ENCODE measurements at regions not wholly inside any gene's neighbourhood (a gene's known extent, or its start where the extent isn't known, plus 50 kb on each side); places are given as distances from the start of the nearest gene placed in this dataset.

- no TSS peak for BruUV-seq (replicated peaks)
- H2AFZ ChIP-seq (ENCODE audit: low read depth, low read length) = no peak overlapping the region
Measured at GRCh38 chr11:128242451-128242850, 344.9 kb downstream of the ETS1 start.

More at GRCh38 chr11:128242451-128242850, 344.9 kb downstream of the ETS1 start:
- FAIRE-seq (no peak), DNase-seq (ENCODE audit: low read depth, low spot score) (no peak)
- Histone ChIP-seq H3K79me2 (ENCODE audit: control insufficient read depth, insufficient read depth, low read length) (no peaks in the 10 kb centered on the region), H3K36me3 (ENCODE audit: control insufficient read depth in 2 of 2, extremely low read depth in 1 of 2, insufficient read depth in 2 of 2, low read length in 2 of 2) (no peaks in the 10 kb centered on the region), H3K4me2 (ENCODE audit: insufficient read depth, low read length) (no peak overlapping the region), H3K9me1 (replicated peaks; ENCODE audit: control insufficient read depth, extremely low read depth, insufficient read depth, low read length) (no peaks in the 10 kb centered on the region), H3K9me3 (replicated peaks; ENCODE audit: control insufficient read depth, insufficient read depth, low read length) (no peaks in the 10 kb centered on the region), H3K9ac (replicated peaks; ENCODE audit: extremely low read depth, insufficient read depth, low read length) (no peak overlapping the region), H3K27ac (ENCODE audit: insufficient read depth, low read depth, low read length) (no peak overlapping the region), H4K20me1 (replicated peaks; ENCODE audit: control insufficient read depth, extremely low read depth, insufficient read depth, low read length) (no peaks in the 10 kb centered on the region), H3K4me3 (replicated peaks in 1 of 3; ENCODE audit: insufficient read depth in 1 of 3, low read depth in 1 of 3, low read length in 3 of 3) (no peak overlapping the region), H3K4me1 (ENCODE audit: control insufficient read depth, extremely low read depth, insufficient read depth, low read length) (peaks cover 31% of the 10 kb centered on the region), H3K27me3 (ENCODE audit: control insufficient read depth in 2 of 2, insufficient read depth in 2 of 2, low read length in 2 of 2) (no peaks in the 10 kb centered on the region)
- dilution Hi-C loops (cut with MboI; ENCODE audit: extremely low pct_ligation_motif_present, low sequenced_read_pairs) (no loop called here), intact Hi-C loops (cut with micrococcal nuclease) (no loop called here)
- no peak for TF ChIP-seq EZH2 (IDR thresholded peaks at IDR 0.05; ENCODE audit: borderline replicate concordance, low read depth, low read length, severe bottlenecking)
- TF ChIP-seq MAX (IDR thresholded peaks at IDR 0.05; ENCODE audit: insufficient read depth, insufficient read length) = no peak
- TF ChIP-seq FOS (IDR thresholded peaks at IDR 0.05; ENCODE audit: borderline replicate concordance, insufficient read depth, low read length) = no peak
- no peak for TF ChIP-seq JUN (IDR thresholded peaks at IDR 0.05; ENCODE audit: borderline replicate concordance, insufficient read depth, insufficient read length, low read depth)
- no peak for TF ChIP-seq MYC (IDR thresholded peaks at IDR 0.05; ENCODE audit: low read depth, low read length)
- TF ChIP-seq CTCF (IDR thresholded peaks at IDR 0.05; ENCODE audit: extremely low read depth in 1 of 2, insufficient read depth in 1 of 2, low read depth in 1 of 2, low read length in 2 of 2) = no peak
- no peak for TF ChIP-seq POLR2AphosphoS5 (IDR thresholded peaks at IDR 0.05; ENCODE audit: insufficient read depth, low read depth, low read length)
- no peak for TF ChIP-seq POLR2A (IDR thresholded peaks at IDR 0.05; ENCODE audit: low read depth, low read length)
- TF ChIP-seq GATA2 (IDR thresholded peaks at IDR 0.05; ENCODE audit: insufficient read depth, insufficient read length, low read depth, low read length) = no peak
- POLR2A ChIA-PET = no interaction called here
- CTCF ChIA-PET = no interaction called here

Data from endothelial cell of umbilical vein (primary cell).